GM12891 (cell line): ENCODE measurements at regions not wholly inside any gene's neighbourhood (a gene's known extent, or its start where the extent isn't known, plus 50 kb on each side); places are given as distances from the start of the nearest gene placed in this dataset.
"Not testable (repeated sequence)": the region's sequence is repeated elsewhere in the genome, so short reads cannot be mapped to it uniquely, and the experiment has no call there.

Source experiments
- DNase-seq: peaks from one replicate; pipeline ENCODE4 v3.0.0; 2011; ENCODE audit warnings: low spot score; ENCODE audit not compliant: insufficient read length
- FAIRE-seq: peaks from 2 replicates; lab custom pipeline; 2011; peaks lifted over from hg19 to GRCh38; lab: Jason Lieb, UNC
- PAX5 ChIP-seq: IDR thresholded peaks from 2 replicates; pipeline ENCODE4 v1.6.1; 2011; ENCODE audit warnings: low read length, moderate library complexity, mild to moderate bottlenecking; ENCODE audit not compliant: insufficient read depth, severe bottlenecking
- POLR2A ChIP-seq: IDR thresholded peaks from 2 replicates; pipeline ENCODE4 v1.6.1; 2011; ENCODE audit warnings: low read depth, low read length, control low read depth
- POLR2AphosphoS5 ChIP-seq: IDR thresholded peaks from 2 replicates; pipeline ENCODE4 v1.6.1; 2011; ENCODE audit warnings: low read depth, low read length, control low read depth
- POU2F2 ChIP-seq: IDR thresholded peaks from 2 replicates; pipeline ENCODE4 v1.6.1; 2011; ENCODE audit warnings: low read depth, mild to moderate bottlenecking, control low read depth, low read length, moderate library complexity
- SPI1 ChIP-seq: IDR thresholded peaks from 2 replicates; pipeline ENCODE4 v1.6.1; 2011; ENCODE audit warnings: low read depth, low read length, control low read depth
- TAF1 ChIP-seq: IDR thresholded peaks from 2 replicates; pipeline ENCODE4 v1.6.1; 2011; ENCODE audit warnings: low read depth, low read length, control low read depth

DNA sequence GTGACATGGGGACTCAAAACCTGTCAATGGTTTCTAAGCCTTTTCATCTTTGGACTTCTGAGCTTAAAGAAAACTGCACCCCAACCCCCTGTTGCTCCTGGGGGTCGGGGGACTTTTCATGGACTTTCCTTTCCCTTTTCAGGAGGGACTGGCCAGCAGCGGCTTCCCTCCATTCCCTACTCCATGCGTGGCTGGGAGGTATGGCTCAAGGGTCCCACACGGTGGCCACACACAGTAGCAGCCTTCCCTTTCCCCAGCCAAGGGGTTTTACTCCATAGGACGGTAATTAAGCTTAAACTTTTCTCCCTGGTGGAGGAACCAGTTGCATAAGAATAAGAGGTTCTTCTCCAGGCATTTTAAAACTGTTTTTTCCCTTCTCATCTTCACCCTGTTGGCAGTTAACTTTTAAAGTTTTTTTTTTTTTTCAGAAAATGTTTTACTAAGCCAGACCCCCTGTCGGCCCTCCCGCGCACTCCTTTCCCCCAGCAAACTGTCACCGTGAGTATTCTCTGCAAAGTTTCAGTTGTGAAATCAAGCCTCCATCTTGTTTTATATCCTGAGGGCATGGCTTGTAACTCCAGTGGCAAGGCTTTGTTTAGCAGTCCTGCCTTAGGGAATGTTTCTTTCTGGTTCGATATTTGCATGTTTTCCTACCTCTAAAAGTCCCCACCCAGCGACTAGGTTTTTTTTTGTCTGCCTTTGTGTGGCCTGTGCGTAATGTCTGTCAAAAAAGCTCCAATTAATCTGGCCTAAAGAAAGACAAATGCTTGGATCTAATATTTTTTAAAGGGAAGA lies 325.7 kb downstream of the TLL1 start:
- no peak for FAIRE-seq
- TF ChIP-seq POLR2A (no peak), POU2F2 (no peak), TAF1 (no peak), POLR2AphosphoS5 (no peak), PAX5 (no peak), SPI1 (no peak)
- no peak for DNase-seq

DNA sequence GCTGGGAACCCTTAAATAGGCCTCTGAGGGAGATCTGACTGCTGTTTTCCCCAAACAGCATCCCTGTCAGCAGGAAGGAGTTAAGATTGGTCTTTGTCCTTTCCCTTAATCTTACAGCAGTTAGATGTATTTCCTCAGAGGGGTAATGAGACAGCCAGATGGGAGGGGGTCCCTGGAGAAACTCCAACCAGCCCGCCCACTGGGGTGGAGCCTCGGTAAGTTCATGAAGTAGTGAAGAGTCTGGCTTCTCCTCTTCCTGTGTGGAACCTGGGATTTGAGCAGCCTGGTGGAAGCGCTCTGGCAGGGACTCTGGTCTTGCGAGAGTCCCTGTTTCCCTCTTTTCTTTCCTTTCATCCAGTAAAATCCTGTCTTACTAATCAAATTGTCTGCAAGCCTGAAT lies 330.0 kb downstream of the TLL1 start:
- no peak for FAIRE-seq
- DNase-seq: no peak
- TF ChIP-seq POLR2AphosphoS5 (no peak), POLR2A (no peak), PAX5 (no peak), POU2F2 (no peak), SPI1 (no peak), TAF1 (no peak)

DNA sequence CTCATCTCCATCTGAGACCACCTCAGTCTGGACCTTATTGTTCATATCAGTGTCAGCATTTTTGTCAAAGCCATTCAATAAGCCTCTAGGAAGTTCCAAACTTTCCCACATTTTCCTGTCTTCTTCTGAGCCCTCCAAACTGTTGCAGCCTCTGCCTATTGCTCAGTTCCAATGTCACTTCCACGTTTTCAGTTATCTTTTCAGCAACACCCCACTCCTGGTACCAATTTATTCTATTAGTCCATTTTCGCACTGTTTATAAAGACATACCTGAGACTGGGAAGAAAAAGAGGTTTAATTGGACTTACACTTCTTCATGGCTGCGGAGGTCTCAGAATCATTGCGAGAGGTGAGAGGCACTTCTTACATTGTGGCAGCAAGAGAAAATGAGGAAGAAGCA lies 339.3 kb downstream of the TLL1 start:
- not testable (repeated sequence) for DNase-seq, FAIRE-seq

DNA sequence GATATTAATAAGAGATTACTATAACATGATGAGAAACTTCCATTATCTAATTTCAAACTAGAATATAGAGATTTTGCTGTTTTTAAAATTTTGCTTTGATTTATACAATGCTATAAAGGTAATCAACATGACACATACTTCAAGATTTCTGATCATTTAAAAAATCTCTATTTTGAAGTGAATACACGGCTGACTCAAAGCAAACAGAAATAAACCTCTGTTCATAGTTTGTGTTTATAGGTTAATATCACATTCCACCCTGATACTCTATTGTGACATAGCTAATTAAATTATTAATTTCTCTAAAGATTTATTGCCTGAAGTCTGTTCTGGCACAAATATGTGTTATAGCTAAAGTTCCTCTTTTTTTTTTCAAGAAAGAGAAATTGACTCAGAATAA lies 349.2 kb downstream of the TLL1 start:
- no peak for DNase-seq
- TF ChIP-seq POLR2AphosphoS5 (no peak), POLR2A (no peak), TAF1 (no peak), SPI1 (no peak), PAX5 (no peak), POU2F2 (no peak)
- FAIRE-seq: no peak

DNA sequence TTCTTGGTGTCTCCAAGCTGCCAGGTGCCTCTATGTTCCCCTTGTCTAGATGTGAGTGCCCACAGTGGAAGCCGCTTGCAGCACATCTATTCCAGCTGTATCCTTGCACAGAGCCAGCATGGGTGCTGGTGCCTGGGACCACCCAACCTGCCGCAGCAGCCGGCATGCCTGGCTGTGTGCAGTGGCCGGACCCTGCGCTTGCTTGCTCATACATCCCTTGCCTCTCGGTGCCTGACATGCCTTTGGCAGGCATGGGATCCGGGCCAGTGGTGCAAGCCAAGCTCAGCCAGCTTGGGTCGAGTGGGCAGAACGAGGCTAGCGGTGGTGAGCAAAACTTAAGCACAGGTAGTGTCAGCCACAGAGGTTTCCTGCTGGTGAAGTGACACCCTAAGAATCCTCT lies 355.1 kb downstream of the TLL1 start:
- FAIRE-seq: no peak
- TF ChIP-seq POLR2AphosphoS5 (no peak), SPI1 (no peak), POLR2A (no peak), POU2F2 (no peak)

DNA sequence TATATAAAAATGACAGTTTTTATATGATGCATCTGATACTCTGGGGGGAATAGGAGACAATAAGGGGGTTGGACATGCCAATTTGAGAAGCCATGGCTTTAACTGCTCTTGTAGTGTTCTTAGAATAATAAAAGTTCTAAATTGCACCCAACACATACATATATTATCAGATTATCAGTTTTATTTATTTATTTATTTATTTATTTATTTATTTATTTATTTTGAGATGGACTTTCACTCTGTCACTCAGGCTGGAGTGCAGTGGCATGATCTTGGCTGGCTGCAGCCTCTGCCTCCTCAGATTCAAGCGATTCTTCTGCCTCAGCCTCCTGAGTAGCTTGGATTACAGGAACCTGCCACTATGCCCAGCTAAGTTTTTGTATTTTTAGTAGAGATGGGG lies 356.8 kb downstream of the TLL1 start:
- TF ChIP-seq SPI1: no peak
- no peak for TF ChIP-seq TAF1
- no peak for TF ChIP-seq POLR2AphosphoS5
- TF ChIP-seq POU2F2: no peak
- no peak for TF ChIP-seq PAX5
- TF ChIP-seq POLR2A: no peak
- no peak for FAIRE-seq

More for the DNA sequence above, 355.1 kb downstream of the TLL1 start:
- no peak for DNase-seq

DNA sequence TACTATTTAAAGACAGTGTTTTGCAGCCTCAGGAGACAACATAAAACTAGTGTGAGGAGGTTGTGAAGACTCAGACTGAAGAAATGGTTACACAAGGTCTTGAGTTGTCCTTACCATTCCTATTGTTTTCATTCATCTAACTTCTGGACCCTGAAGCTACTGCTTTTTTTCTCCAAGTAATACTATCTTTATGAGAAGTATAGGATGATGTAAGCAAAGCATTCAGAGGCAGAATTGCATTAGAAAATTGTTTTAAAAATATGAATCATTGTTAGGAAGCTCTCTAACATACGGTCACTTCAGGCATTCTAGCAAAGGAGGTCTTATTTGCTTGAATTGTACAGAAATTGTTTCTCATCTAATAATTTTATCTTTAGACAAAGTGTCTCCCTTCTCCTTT lies 357.8 kb downstream of the TLL1 start:
- DNase-seq (no peak), FAIRE-seq (no peak)
- TF ChIP-seq TAF1: no peak
- TF ChIP-seq POU2F2: no peak
- no peak for TF ChIP-seq POLR2AphosphoS5
- no peak for TF ChIP-seq SPI1
- TF ChIP-seq PAX5: no peak
- no peak for TF ChIP-seq POLR2A

More for the DNA sequence above, 356.8 kb downstream of the TLL1 start:
- no peak for DNase-seq

DNA sequence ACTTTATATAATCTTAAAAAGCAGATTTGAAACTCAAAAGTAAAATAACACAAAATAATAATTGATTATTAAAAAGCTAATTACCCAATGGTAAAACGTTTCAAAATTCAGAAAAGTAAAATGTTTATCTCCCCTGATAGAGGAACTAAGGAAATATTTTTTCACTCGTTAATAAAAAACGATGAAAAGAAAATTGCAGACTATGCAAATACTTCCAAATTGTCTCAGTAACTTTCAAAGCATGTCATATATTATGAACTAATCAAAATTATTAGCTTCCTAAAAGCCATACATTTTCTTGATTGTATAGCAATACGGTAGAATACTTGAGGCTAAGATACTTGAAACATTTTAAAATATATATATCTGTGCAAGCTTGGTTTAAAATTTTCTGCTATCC lies 366.3 kb downstream of the TLL1 start:
- TF ChIP-seq POLR2AphosphoS5: no peak
- TF ChIP-seq TAF1: no peak
- no peak for TF ChIP-seq POLR2A
- no peak for TF ChIP-seq SPI1
- TF ChIP-seq PAX5: no peak
- TF ChIP-seq POU2F2: no peak
- FAIRE-seq (no peak), DNase-seq (no peak)

DNA sequence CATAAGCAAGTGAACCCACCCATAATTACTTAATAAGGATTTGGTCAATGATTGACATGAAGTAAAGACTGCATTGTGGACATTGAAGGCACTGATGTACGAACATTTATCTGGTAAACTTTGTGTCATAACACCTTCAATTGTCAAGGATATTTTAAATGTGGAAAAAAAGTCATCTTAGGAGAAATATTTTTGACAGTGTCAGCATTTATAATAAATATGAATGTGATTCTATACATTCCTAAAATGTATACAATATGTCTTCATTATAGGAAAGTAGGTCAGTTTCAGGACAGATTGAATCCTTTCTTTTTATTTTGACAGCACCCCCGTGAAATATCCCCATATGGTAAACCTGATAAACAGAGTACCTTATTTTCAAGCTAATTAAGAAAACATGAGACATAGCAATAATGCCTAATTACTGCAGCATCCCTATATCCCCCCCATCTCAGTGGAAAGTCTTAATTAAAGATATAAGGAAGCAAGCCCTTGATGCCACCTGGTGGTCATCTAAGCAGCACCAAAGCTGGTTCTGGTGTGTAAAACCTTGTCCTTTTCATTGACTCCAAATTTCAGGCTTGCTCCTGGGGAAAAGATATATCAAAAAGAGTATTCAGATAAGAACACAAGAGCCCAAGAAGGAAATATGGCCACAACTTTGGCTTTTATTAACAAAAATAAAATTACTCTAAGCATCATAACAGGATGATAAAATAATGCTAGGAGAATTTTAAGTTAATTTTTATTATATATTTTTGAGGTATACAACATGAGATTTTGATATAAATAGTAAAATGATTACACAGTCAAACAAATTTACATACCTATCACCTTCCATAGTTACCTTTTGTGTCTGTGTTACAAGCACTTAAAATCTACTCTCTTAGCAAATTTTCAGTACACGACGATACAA lies 379.7 kb downstream of the TLL1 start:
- FAIRE-seq: no peak
- no peak for DNase-seq
- TF ChIP-seq TAF1 (no peak), POU2F2 (no peak), SPI1 (no peak), PAX5 (no peak), POLR2A (no peak)

DNA sequence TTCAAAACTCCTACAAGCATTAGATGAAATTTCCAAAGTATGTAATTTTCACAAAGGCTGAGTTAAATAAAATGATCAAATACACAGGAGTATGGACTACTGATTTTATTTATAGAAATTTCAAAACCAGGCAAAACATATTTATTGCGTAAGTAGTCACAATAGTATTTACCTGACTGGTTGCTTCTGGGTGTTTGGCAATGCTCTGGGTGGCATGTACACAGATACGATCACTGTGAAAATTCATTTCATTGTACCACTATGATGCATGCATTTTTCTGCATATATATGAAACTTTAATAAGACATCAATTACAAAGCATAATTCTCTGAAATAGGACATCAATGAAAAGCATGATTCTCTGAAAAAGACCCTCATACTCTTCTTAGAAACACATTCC lies 384.2 kb downstream of the TLL1 start:
- DNase-seq (no peak), FAIRE-seq (no peak)
- TF ChIP-seq PAX5: no peak
- no peak for TF ChIP-seq SPI1
- no peak for TF ChIP-seq TAF1
- TF ChIP-seq POLR2A: no peak
- TF ChIP-seq POLR2AphosphoS5: no peak
- TF ChIP-seq POU2F2: no peak
